WTC11 (cell line): ENCODE measurements at regions not wholly inside any gene's neighbourhood (a gene's known extent, or its start where the extent isn't known, plus 50 kb on each side); places are given as distances from the start of the nearest gene placed in this dataset.

Experiments
- ATAC-seq: fragments of 200-7000 bp; cut with Tn5 transposase; 2 replicates; pipeline ENCODE4 v1.10.0; 2021; ENCODE audit warnings: mild to moderate bottlenecking, moderate library complexity
- CTCF ChIA-PET: fragments of 300-600 bp; sonication (Branson Sonifier 250); formaldehyde crosslinking; loops from one replicate; lab custom pipeline; 2021; ENCODE audit warnings: antibody characterized with exemption; lab: Charles Lee
- POLR2A ChIA-PET: fragments of 350-600 bp; sonication (Branson Sonifier 250); formaldehyde crosslinking; loops from one replicate; lab custom pipeline; 2021; ENCODE audit warnings: antibody characterized with exemption; lab: Charles Lee
- DNase-seq: peaks from one replicate; pipeline ENCODE4 v3.0.0; 2021; ENCODE audit warnings: low spot score
- H3K27ac Mint-ChIP-seq: 2 replicates; pipeline ENCODE4 v1.8.0; 2021; ENCODE audit warnings: mixed read lengths
- H3K27me3 Mint-ChIP-seq: 2 replicates; pipeline ENCODE4 v1.8.0; 2021; ENCODE audit warnings: low read depth, mild to moderate bottlenecking, moderate library complexity, mixed read lengths
- H3K36me3 Mint-ChIP-seq: 2 replicates; pipeline ENCODE4 v1.8.0; 2021; ENCODE audit warnings: mixed read lengths
- H3K4me1 Mint-ChIP-seq: 2 replicates; pipeline ENCODE4 v1.8.0; 2022; ENCODE audit warnings: mixed read lengths
- H3K4me3 Mint-ChIP-seq: 2 replicates; pipeline ENCODE4 v1.8.0; 2021; ENCODE audit warnings: mild to moderate bottlenecking, moderate library complexity, mixed read lengths
- H3K9me3 Mint-ChIP-seq: 2 replicates; pipeline ENCODE4 v1.8.0; 2021; ENCODE audit warnings: mixed read lengths
- CBFB ChIP-seq: sonication (generic); formaldehyde crosslinking; IDR thresholded peaks from 2 replicates; pipeline ENCODE4 v1.8.1; 2022; ENCODE audit warnings: mild to moderate bottlenecking, low read depth, missing genetic modification reagents
- CREB1 ChIP-seq: sonication (generic); formaldehyde crosslinking; IDR thresholded peaks from 2 replicates; pipeline ENCODE4 v1.8.0; 2023; ENCODE audit warnings: mild to moderate bottlenecking, missing genetic modification reagents
- JUN ChIP-seq: sonication (generic); formaldehyde crosslinking; IDR thresholded peaks from 2 replicates; pipeline ENCODE4 v1.8.0; 2023; ENCODE audit warnings: mild to moderate bottlenecking, missing genetic modification reagents
- MXD4 ChIP-seq: fragments of 250-450 bp; sonication (Bioruptor Pico); IDR thresholded peaks from 2 replicates; pipeline ENCODE4 v1.8.0; 2021; ENCODE audit warnings: mild to moderate bottlenecking, moderate library complexity, borderline replicate concordance
- NR2C2 ChIP-seq: sonication (generic); formaldehyde crosslinking; IDR thresholded peaks from 2 replicates; pipeline ENCODE4 v1.8.0; 2022; ENCODE audit warnings: mild to moderate bottlenecking, missing genetic modification reagents
- RORB ChIP-seq: fragments of 250-450 bp; sonication (Bioruptor Pico); IDR thresholded peaks from 2 replicates; pipeline ENCODE4 v1.9.0; 2021; ENCODE audit warnings: mild to moderate bottlenecking
- SMAD3 ChIP-seq: sonication (generic); formaldehyde crosslinking; IDR thresholded peaks from 2 replicates; pipeline ENCODE4 v1.8.0; 2022; ENCODE audit warnings: missing genetic modification reagents, mild to moderate bottlenecking, borderline replicate concordance
- TCF7 ChIP-seq: sonication (generic); formaldehyde crosslinking; IDR thresholded peaks from 2 replicates; pipeline ENCODE4 v1.8.0; 2022; ENCODE audit warnings: mild to moderate bottlenecking, low read depth, missing genetic modification reagents, moderate library complexity
- ZNF121 ChIP-seq: sonication (generic); formaldehyde crosslinking; IDR thresholded peaks from 2 replicates; pipeline ENCODE4 v1.8.0; 2023; ENCODE audit warnings: missing genetic modification reagents
- ZNF396 ChIP-seq: fragments of 250-450 bp; sonication (Bioruptor Pico); IDR thresholded peaks from 2 replicates; pipeline ENCODE4 v1.8.0; 2021; ENCODE audit warnings: mild to moderate bottlenecking, moderate library complexity, borderline replicate concordance
- TF ChIP-seq, protein P1 (sequence below): sonication (generic); formaldehyde crosslinking; IDR thresholded peaks from 2 replicates; pipeline ENCODE4 v1.8.1; 2023; ENCODE audit warnings: mild to moderate bottlenecking, moderate library complexity, missing genetic modification reagents
- TF ChIP-seq, protein P2 (sequence below): sonication (generic); formaldehyde crosslinking; IDR thresholded peaks from 2 replicates; pipeline ENCODE4 v1.8.1; 2023; ENCODE audit warnings: mild to moderate bottlenecking, missing genetic modification reagents, moderate library complexity
- TF ChIP-seq, protein P3 (sequence below): fragments of 250-450 bp; sonication (Bioruptor Pico); IDR thresholded peaks from 2 replicates; pipeline ENCODE4 v1.9.0; 2021; ENCODE audit warnings: mild to moderate bottlenecking
- TF ChIP-seq, protein P4 (sequence below): fragments of 250-450 bp; sonication (Bioruptor Pico); IDR thresholded peaks from 2 replicates; pipeline ENCODE4 v2.1.2; 2022; ENCODE audit warnings: mild to moderate bottlenecking, moderate library complexity
- TF ChIP-seq, protein P5 (sequence below): sonication (generic); formaldehyde crosslinking; IDR thresholded peaks from 2 replicates; pipeline ENCODE4 v1.8.1; 2023; ENCODE audit warnings: mild to moderate bottlenecking, missing genetic modification reagents
- TF ChIP-seq, protein P6 (sequence below): sonication (generic); formaldehyde crosslinking; IDR thresholded peaks from 2 replicates; pipeline ENCODE4 v1.8.1; 2022; ENCODE audit warnings: low read depth, mild to moderate bottlenecking, moderate library complexity, missing genetic modification reagents, borderline replicate concordance
- TF ChIP-seq, protein P7 (sequence below): fragments of 250-450 bp; sonication (Bioruptor Pico); conservative IDR thresholded peaks from 2 replicates; pipeline ENCODE4 v1.9.0; 2021; ENCODE audit warnings: mild to moderate bottlenecking

DNA sequence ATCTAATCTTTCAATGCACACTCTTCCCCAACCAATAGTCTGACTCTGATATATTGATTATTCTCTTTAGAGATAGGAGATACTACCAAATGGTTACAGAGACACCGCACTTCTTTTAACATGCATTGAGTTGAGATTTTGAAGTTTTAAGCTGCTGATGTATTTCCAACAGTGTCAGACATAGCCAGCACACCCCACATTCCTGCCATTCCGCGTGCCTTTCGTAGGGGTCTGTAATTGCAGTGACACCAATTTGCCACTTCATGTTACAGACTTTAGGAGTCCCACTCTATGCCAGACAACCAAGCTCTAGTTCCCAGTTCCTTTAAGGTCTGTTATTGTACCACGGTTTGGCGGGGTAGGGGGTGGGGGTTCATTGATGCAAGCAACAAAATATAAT lies 618.2 kb upstream of the FRG1 start:
- peaks cover 72% of the 10 kb centered on the region for H3K9me3 Mint-ChIP-seq
- no peak overlapping the region for H3K4me3 Mint-ChIP-seq
- DNase-seq = no peak
- H3K36me3 Mint-ChIP-seq = peaks cover 1% of the 10 kb centered on the region
- H3K4me1 Mint-ChIP-seq = no peaks in the 10 kb centered on the region
- no peaks in the 10 kb centered on the region; the same call in 1 of the 2 replicates for H3K27me3 Mint-ChIP-seq
- no peak overlapping the region for H3K27ac Mint-ChIP-seq
- POLR2A ChIA-PET = no interaction called here
- ATAC-seq = no peak
- CTCF ChIA-PET = no interaction called here
- no peak for TF ChIP-seq TCF7 (CRISPR knock-in tag)
- TF ChIP-seq, protein P1, sequence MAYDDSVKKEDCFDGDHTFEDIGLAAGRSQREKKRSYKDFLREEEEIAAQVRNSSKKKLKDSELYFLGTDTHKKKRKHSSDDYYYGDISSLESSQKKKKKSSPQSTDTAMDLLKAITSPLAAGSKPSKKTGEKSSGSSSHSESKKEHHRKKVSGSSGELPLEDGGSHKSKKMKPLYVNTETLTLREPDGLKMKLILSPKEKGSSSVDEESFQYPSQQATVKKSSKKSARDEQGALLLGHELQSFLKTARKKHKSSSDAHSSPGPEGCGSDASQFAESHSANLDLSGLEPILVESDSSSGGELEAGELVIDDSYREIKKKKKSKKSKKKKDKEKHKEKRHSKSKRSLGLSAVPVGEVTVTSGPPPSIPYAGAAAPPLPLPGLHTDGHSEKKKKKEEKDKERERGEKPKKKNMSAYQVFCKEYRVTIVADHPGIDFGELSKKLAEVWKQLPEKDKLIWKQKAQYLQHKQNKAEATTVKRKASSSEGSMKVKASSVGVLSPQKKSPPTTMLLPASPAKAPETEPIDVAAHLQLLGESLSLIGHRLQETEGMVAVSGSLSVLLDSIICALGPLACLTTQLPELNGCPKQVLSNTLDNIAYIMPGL (CRISPR knock-in tag) = no peak
- TF ChIP-seq, protein P2, sequence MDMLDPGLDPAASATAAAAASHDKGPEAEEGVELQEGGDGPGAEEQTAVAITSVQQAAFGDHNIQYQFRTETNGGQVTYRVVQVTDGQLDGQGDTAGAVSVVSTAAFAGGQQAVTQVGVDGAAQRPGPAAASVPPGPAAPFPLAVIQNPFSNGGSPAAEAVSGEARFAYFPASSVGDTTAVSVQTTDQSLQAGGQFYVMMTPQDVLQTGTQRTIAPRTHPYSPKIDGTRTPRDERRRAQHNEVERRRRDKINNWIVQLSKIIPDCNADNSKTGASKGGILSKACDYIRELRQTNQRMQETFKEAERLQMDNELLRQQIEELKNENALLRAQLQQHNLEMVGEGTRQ (CRISPR knock-in tag) = no peak
- TF ChIP-seq, protein P3, sequence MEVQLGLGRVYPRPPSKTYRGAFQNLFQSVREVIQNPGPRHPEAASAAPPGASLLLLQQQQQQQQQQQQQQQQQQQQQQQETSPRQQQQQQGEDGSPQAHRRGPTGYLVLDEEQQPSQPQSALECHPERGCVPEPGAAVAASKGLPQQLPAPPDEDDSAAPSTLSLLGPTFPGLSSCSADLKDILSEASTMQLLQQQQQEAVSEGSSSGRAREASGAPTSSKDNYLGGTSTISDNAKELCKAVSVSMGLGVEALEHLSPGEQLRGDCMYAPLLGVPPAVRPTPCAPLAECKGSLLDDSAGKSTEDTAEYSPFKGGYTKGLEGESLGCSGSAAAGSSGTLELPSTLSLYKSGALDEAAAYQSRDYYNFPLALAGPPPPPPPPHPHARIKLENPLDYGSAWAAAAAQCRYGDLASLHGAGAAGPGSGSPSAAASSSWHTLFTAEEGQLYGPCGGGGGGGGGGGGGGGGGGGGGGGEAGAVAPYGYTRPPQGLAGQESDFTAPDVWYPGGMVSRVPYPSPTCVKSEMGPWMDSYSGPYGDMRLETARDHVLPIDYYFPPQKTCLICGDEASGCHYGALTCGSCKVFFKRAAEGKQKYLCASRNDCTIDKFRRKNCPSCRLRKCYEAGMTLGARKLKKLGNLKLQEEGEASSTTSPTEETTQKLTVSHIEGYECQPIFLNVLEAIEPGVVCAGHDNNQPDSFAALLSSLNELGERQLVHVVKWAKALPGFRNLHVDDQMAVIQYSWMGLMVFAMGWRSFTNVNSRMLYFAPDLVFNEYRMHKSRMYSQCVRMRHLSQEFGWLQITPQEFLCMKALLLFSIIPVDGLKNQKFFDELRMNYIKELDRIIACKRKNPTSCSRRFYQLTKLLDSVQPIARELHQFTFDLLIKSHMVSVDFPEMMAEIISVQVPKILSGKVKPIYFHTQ (CRISPR knock-in tag) = no peak

DNA sequence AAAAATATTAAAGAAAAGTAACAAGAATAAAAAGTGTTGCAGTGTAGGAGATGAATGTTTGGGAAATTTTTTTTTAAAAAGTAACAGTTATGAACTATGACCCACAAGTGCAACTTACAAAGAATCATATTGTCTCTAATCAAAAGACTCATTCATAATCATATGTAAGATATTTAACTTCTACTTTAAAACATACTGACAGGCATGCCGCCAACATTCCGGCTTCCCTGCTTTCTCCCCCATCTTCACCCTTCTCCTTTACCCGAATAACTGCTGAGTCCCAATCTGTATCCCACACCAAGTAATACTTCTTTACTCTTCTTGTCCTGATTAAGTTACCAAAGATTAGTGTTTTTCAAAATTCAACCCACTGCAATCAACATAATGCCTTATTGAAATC lies 598.8 kb upstream of the FRG1 start:
- POLR2A ChIA-PET = no interaction called here
- ATAC-seq = no peak
- no peak for DNase-seq
- H3K9me3 Mint-ChIP-seq = peaks cover 69% of the 10 kb centered on the region
- no peaks in the 10 kb centered on the region for H3K4me1 Mint-ChIP-seq
- H3K4me3 Mint-ChIP-seq = no peak overlapping the region
- peaks cover 19% of the 10 kb centered on the region for H3K36me3 Mint-ChIP-seq
- H3K27ac Mint-ChIP-seq = no peak overlapping the region
- no peak for TF ChIP-seq ZNF121
- no peak for TF ChIP-seq CBFB (CRISPR knock-in tag)
- no peak for TF ChIP-seq NR2C2
- TF ChIP-seq CREB1 (CRISPR knock-in tag) = no peak
- TF ChIP-seq, protein P4, sequence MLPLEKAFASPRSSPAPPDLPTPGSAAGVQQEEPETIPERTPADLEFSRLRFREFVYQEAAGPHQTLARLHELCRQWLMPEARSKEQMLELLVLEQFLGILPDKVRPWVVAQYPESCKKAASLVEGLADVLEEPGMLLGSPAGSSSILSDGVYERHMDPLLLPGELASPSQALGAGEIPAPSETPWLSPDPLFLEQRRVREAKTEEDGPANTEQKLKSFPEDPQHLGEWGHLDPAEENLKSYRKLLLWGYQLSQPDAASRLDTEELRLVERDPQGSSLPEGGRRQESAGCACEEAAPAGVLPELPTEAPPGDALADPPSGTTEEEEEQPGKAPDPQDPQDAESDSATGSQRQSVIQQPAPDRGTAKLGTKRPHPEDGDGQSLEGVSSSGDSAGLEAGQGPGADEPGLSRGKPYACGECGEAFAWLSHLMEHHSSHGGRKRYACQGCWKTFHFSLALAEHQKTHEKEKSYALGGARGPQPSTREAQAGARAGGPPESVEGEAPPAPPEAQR = no peak
- no peak for TF ChIP-seq SMAD3 (CRISPR knock-in tag)
- TF ChIP-seq, all 79 proteins: peak for 0
- H3K27me3 Mint-ChIP-seq = no peaks in the 10 kb centered on the region; the same call in 1 of the 2 replicates
- CTCF ChIA-PET = no interaction called here

DNA sequence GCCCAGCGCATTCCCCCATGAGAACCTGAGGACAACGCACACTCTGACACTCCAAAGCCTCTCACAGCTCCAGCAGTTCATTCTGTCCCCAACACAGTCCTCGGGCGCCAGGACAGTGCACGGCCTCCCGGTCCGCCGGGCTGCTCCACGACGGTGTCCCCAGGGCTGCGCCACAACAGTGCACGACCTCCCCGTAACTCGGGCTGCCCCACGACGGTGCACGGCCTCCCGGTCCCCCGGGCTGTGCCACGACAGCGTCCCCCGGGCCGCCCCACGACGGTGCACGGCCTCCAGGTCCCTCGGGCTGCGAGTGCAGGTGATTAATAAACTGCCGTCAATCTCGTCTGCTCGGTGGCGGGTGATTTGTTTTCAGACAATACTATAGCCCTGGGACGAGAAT lies 585.1 kb upstream of the FRG1 start:
- Mint-ChIP-seq H3K27me3 (peaks cover 3% of the 10 kb centered on the region; the same call in 1 of the 2 replicates), H3K4me3 (no peak overlapping the region), H3K9me3 (peaks cover 35% of the 10 kb centered on the region), H3K27ac (no peak overlapping the region), H3K4me1 (no peaks in the 10 kb centered on the region), H3K36me3 (peaks cover 11% of the 10 kb centered on the region)
- ChIA-PET POLR2A (no interaction called here), CTCF (no interaction called here)
- no peak for TF ChIP-seq JUN
- ATAC-seq (no peak), DNase-seq (no peak)

DNA sequence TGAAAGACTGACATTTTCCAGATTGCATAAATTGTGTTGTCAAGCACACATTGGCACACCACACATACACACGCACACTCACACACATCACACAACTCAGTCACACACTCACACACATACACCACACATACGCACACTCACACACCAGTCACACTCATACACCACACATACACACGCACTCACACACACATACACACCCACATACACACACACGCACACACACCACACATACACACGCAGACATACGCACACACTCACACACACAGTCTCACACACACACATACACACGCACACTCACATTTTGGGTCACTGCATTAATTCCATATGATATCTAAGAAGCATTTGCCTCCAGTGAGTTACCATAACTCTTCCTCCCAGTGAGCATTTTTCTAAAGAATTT lies 578.3 kb upstream of the FRG1 start:
- ChIA-PET CTCF (no interaction called here), POLR2A (no interaction called here)
- Mint-ChIP-seq H3K9me3 (peaks cover 39% of the 10 kb centered on the region), H3K27ac (no peak overlapping the region), H3K4me3 (no peak overlapping the region), H3K27me3 (no peaks in the 10 kb centered on the region), H3K4me1 (no peaks in the 10 kb centered on the region), H3K36me3 (peaks cover 16% of the 10 kb centered on the region)
- DNase-seq = no peak
- no peak for ATAC-seq
- TF ChIP-seq ZNF396 (CRISPR knock-in tag) (no peak), MXD4 (CRISPR knock-in tag) (no peak), RORB (CRISPR knock-in tag) (no peak)
- TF ChIP-seq, protein P5, sequence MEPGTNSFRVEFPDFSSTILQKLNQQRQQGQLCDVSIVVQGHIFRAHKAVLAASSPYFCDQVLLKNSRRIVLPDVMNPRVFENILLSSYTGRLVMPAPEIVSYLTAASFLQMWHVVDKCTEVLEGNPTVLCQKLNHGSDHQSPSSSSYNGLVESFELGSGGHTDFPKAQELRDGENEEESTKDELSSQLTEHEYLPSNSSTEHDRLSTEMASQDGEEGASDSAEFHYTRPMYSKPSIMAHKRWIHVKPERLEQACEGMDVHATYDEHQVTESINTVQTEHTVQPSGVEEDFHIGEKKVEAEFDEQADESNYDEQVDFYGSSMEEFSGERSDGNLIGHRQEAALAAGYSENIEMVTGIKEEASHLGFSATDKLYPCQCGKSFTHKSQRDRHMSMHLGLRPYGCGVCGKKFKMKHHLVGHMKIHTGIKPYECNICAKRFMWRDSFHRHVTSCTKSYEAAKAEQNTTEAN = no peak
- TF ChIP-seq, protein P6, sequence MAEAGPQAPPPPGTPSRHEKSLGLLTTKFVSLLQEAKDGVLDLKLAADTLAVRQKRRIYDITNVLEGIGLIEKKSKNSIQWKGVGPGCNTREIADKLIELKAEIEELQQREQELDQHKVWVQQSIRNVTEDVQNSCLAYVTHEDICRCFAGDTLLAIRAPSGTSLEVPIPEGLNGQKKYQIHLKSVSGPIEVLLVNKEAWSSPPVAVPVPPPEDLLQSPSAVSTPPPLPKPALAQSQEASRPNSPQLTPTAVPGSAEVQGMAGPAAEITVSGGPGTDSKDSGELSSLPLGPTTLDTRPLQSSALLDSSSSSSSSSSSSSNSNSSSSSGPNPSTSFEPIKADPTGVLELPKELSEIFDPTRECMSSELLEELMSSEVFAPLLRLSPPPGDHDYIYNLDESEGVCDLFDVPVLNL (CRISPR knock-in tag) = no peak
- TF ChIP-seq, protein P7, sequence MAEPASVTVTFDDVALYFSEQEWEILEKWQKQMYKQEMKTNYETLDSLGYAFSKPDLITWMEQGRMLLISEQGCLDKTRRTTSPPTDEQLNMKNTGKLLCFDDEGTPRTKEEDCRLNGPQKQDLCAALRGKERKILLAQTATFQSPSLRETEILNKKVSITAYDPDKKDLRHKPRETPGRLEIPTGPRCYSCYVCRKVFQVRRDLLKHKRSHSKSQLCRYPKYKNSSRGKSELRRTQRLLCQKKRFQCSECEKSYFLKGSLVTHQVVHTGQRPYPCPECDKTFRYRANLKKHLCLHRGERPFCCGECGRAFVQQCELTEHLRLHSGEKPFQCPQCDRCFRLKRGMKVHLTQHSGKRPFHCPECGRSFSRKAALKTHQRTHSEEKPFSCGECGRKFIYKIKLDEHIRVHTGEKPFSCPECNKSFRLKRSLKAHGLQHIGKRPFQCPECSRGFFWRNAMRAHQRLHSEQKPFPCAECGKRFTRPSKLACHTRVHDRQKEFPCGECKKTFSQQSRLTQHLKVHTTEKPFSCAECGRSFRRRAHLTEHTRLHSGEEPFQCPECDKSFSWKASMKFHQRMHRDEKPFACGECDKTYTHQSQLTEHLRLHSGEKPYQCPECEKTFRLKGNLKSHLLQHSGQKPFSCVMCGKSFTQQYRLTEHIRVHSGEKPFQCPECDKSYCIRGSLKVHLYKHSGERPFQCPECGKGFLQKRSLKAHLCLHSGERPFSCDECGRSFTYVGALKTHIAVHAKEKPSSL = no peak
